A549 (cell line): ENCODE measurements at regions not wholly inside any gene's neighbourhood (a gene's known extent, or its start where the extent isn't known, plus 50 kb on each side); places are given as distances from the start of the nearest gene placed in this dataset.

Experiments
- ATAC-seq, 2 experiments: fragments of 200-7000 bp in 1 of 2; fragments of >200 bp in 1 of 2; cut with Nextera tagmentation in 1 of 2; cut with Tn5 transposase in 1 of 2; 3 replicates each; pipeline versions ENCODE4 v1.8.0 to v1.9.1; 2018 to 2020; ENCODE audit warnings: mild to moderate bottlenecking in 1 of 2, moderate library complexity in 1 of 2
- CTCF ChIA-PET: fragments of 300-600 bp; sonication (Branson Sonifier 250); formaldehyde crosslinking; extraction: SDS; loops from one replicate; lab custom pipeline; 2021; ENCODE audit warnings: antibody characterized with exemption, inconsistent platforms; lab: Yijun Ruan, JAX
- POLR2A ChIA-PET: fragments of 350-600 bp; formaldehyde crosslinking; extraction: SDS; loops from one replicate; lab custom pipeline; 2021; ENCODE audit warnings: antibody characterized with exemption, inconsistent platforms; lab: Yijun Ruan, JAX
- DNase-seq, 2 experiments: peaks; one replicate each; pipeline versions ENCODE4 v3.0.0 to v3.0.0-alpha.2; 2011 to 2016; ENCODE audit warnings: low read depth in 1 of 2, low spot score in 1 of 2
- FAIRE-seq: peaks from 2 replicates; lab custom pipeline; 2011; peaks lifted over from hg19 to GRCh38; lab: Jason Lieb, UNC
- H3K27ac ChIP-seq, 2 experiments: fragments of >200 bp; sonication (Bioruptor Twin); formaldehyde crosslinking; 3 replicates each; pipeline ENCODE4 v1.5.1; 2016 to 2017
- H3K4me1 ChIP-seq: fragments of >200 bp; sonication (Bioruptor Twin); formaldehyde crosslinking; 3 replicates; pipeline ENCODE4 v1.6.1; 2016
- H3K4me2 ChIP-seq: fragments of >200 bp; sonication (Bioruptor Twin); formaldehyde crosslinking; 3 replicates; pipeline ENCODE4 v1.6.1; 2016
- H3K4me3 ChIP-seq: fragments of >200 bp; sonication (Bioruptor Twin); formaldehyde crosslinking; 3 replicates; pipeline ENCODE4 v1.5.1; 2016
- H3K9me3 ChIP-seq: fragments of >200 bp; sonication (Bioruptor Twin); formaldehyde crosslinking; 3 replicates; pipeline ENCODE4 v1.6.1; 2016
- CBX8 ChIP-seq: fragments of 200-600 bp; sonication (generic); IDR thresholded peaks from 2 replicates; pipeline ENCODE4 v1.6.1; 2016
- CEBPB ChIP-seq, 2 experiments: fragments of >200 bp in 1 of 2; sonication (Bioruptor Twin) in 1 of 2; formaldehyde crosslinking in 1 of 2; IDR thresholded peaks; 2 replicates each; pipeline ENCODE4 v1.6.1; 2012 to 2016
- CTCF ChIP-seq: fragments of >200 bp; sonication (Bioruptor Twin); formaldehyde crosslinking; IDR thresholded peaks from 3 replicates; pipeline ENCODE4 v1.5.1; 2016
- EHF ChIP-seq: fragments of 250-450 bp; sonication (Bioruptor Pico); IDR thresholded peaks from 2 replicates; pipeline ENCODE4 v1.5.0; 2020; ENCODE audit warnings: mild to moderate bottlenecking
- EHMT2 ChIP-seq: fragments of 200-600 bp; sonication (generic); IDR thresholded peaks from 2 replicates; pipeline ENCODE4 v1.6.1; 2016; ENCODE audit warnings: antibody characterized with exemption, low read depth, mild to moderate bottlenecking, moderate library complexity
- EP300 ChIP-seq, 2 experiments: fragments of >200 bp; sonication (Bioruptor Twin); formaldehyde crosslinking; IDR thresholded peaks; 2 replicates in 1 of 2; 3 replicates in 1 of 2; pipeline ENCODE4 v1.6.1; 2016 to 2017
- FOXS1 ChIP-seq: fragments of 250-450 bp; sonication (Bioruptor Pico); IDR thresholded peaks from 2 replicates; pipeline ENCODE4 v1.5.0; 2020; ENCODE audit warnings: mild to moderate bottlenecking, moderate library complexity
- GATA3 ChIP-seq: IDR thresholded peaks from 2 replicates; pipeline ENCODE4 v1.6.1; 2012; ENCODE audit warnings: borderline replicate concordance
- HOXA7 ChIP-seq: fragments of 250-450 bp; sonication (Bioruptor Pico); IDR thresholded peaks from 2 replicates; pipeline ENCODE4 v1.5.0; 2020; ENCODE audit warnings: mild to moderate bottlenecking, moderate library complexity
- HOXB13 ChIP-seq: fragments of 250-450 bp; sonication (Bioruptor Pico); IDR thresholded peaks from 2 replicates; pipeline ENCODE4 v1.5.0; 2020; ENCODE audit warnings: low read depth, mild to moderate bottlenecking, moderate library complexity
- JUN ChIP-seq, 2 experiments: fragments of >200 bp; sonication (Bioruptor Twin); formaldehyde crosslinking; IDR thresholded peaks; 2 replicates in 1 of 2; 3 replicates in 1 of 2; pipeline ENCODE4 v1.6.1; 2016 to 2017
- KDM5A ChIP-seq: fragments of 200-600 bp; sonication (generic); IDR thresholded peaks from 2 replicates; pipeline ENCODE4 v1.6.1; 2016; ENCODE audit warnings: antibody characterized with exemption, mild to moderate bottlenecking
- MAFK ChIP-seq: fragments of 450-650 bp; IDR thresholded peaks from 2 replicates; pipeline ENCODE4 v1.6.1; 2014; ENCODE audit not compliant: partially characterized antibody
- MAZ ChIP-seq: fragments of 150-350 bp; IDR thresholded peaks from 2 replicates; pipeline ENCODE4 v1.6.1; 2014; ENCODE audit warnings: antibody characterized with exemption, low read depth, low read length, borderline replicate concordance
- NFE2L2 ChIP-seq: fragments of 150-350 bp; conservative IDR thresholded peaks from 2 replicates; pipeline ENCODE4 v1.6.1; 2014; ENCODE audit warnings: low read length
- PHF8 ChIP-seq: fragments of 200-600 bp; sonication (generic); IDR thresholded peaks from 2 replicates; pipeline ENCODE4 v1.6.1; 2016; ENCODE audit warnings: low read depth, mild to moderate bottlenecking, antibody characterized with exemption, moderate library complexity, borderline replicate concordance
- POLR2AphosphoS2 ChIP-seq: conservative IDR thresholded peaks from 2 replicates; pipeline ENCODE4 v1.6.1; 2012; ENCODE audit warnings: low read length, improper control_type of control experiment, inconsistent platforms
- RARB ChIP-seq: fragments of 250-450 bp; sonication (Bioruptor Pico); IDR thresholded peaks from 2 replicates; pipeline ENCODE4 v1.8.0; 2021; ENCODE audit warnings: mild to moderate bottlenecking, moderate library complexity
- RFX5 ChIP-seq: fragments of 450-650 bp; IDR thresholded peaks from 2 replicates; pipeline ENCODE4 v1.7.1; 2014; ENCODE audit warnings: antibody characterized with exemption, mild to moderate bottlenecking, moderate library complexity
- RNF2 ChIP-seq: fragments of 200-600 bp; sonication (generic); IDR thresholded peaks from 2 replicates; pipeline ENCODE4 v1.6.1; 2016; ENCODE audit warnings: low read depth, mild to moderate bottlenecking, antibody characterized with exemption, moderate library complexity, borderline replicate concordance
- SMC3 ChIP-seq: fragments of >200 bp; sonication (Bioruptor Twin); formaldehyde crosslinking; IDR thresholded peaks from 3 replicates; pipeline ENCODE4 v1.6.1; 2018; ENCODE audit warnings: inconsistent platforms
- TP53 ChIP-seq: fragments of 250-450 bp; sonication (Bioruptor Pico); IDR thresholded peaks from 2 replicates; pipeline ENCODE4 v1.5.0; 2021; ENCODE audit warnings: mild to moderate bottlenecking, moderate library complexity
- ZC3H11A ChIP-seq: fragments of 450-650 bp; IDR thresholded peaks from 2 replicates; pipeline ENCODE4 v1.6.1; 2014; ENCODE audit warnings: antibody characterized with exemption, mild to moderate bottlenecking
- ZFP36 ChIP-seq: fragments of 450-650 bp; IDR thresholded peaks from 2 replicates; pipeline ENCODE4 v1.6.1; 2014; ENCODE audit warnings: borderline replicate concordance; ENCODE audit not compliant: partially characterized antibody
- ZSCAN20 ChIP-seq: fragments of 250-450 bp; sonication (Bioruptor Pico); IDR thresholded peaks from 2 replicates; pipeline ENCODE4 v1.8.0; 2022; ENCODE audit warnings: mild to moderate bottlenecking, moderate library complexity
- WGBS: methylation state at CpG from one replicate; pipeline ENCODE4 v1.1.6; 2017; ENCODE audit errors: missing lambda C conversion rate; 5-methylcytosine and 5-hydroxymethylcytosine counted together
- TF ChIP-seq, protein P1 (sequence below): fragments of >200 bp; sonication (Bioruptor Twin); formaldehyde crosslinking; IDR thresholded peaks from 2 replicates; pipeline ENCODE4 v1.6.1; 2016
- TF ChIP-seq, protein P2 (sequence below): fragments of 250-450 bp; sonication (Bioruptor Pico); IDR thresholded peaks from 2 replicates; pipeline ENCODE4 v1.5.0; 2021; ENCODE audit warnings: mild to moderate bottlenecking, moderate library complexity, borderline replicate concordance
- TF ChIP-seq, protein P3 (sequence below): fragments of 450-650 bp; IDR thresholded peaks from 2 replicates; pipeline ENCODE4 v1.6.1; 2014; ENCODE audit warnings: antibody characterized with exemption
- TF ChIP-seq, protein P4 (sequence below): IDR thresholded peaks from 2 replicates; pipeline ENCODE4 v1.6.1; 2012; ENCODE audit warnings: low read depth, borderline replicate concordance

- CTCF ChIA-PET, result no interaction called here
- POLR2A ChIA-PET, result no interaction called here
- no peak for FAIRE-seq
Observed at GRCh38 chr10:33611423-33611822, 277.0 kb upstream of the NRP1 start.

GRCh38 chr10:33609546-33609945, 275.1 kb upstream of the NRP1 start:
- TF ChIP-seq KDM5A (no peak), ZFP36 (no peak), PHF8 (no peak), CBX8 (no peak), EHMT2 (no peak), MAZ (no peak), SMC3 (no peak), MAFK (no peak), RNF2 (no peak), JUN (IDR thresholded peaks at IDR 0.05) (no peak), TP53 (no peak)
- ATAC-seq (no peak), FAIRE-seq (no peak), DNase-seq (peak in 1 of 2 experiments; percentile 4)
- H3K4me2 ChIP-seq, result 0 out of 3 replicates have a peak overlapping the region, but pooled peaks have one; percentile 14
- ChIA-PET POLR2A (no interaction called here), CTCF (interaction anchor here (0.6 kb wide), 1 partner anchor 30 kb away, joined by 4 read pairs; no protein-coding TSS in a partner anchor)
- no peak overlapping the region for H3K27ac ChIP-seq
- no peak overlapping the region for H3K4me3 ChIP-seq
- peaks cover 6% of the 10 kb centered on the region; the same call in 1 of the 3 replicates for H3K9me3 ChIP-seq
- H3K4me1 ChIP-seq, result no peaks in the 10 kb centered on the region

More at GRCh38 chr10:33611423-33611822, 277.0 kb upstream of the NRP1 start:
- no peak overlapping the region for H3K4me2 ChIP-seq
- TF ChIP-seq ZC3H11A (no peak), MAFK (no peak), HOXA7 (CRISPR knock-in tag) (no peak), ZSCAN20 (CRISPR knock-in tag) (no peak), NFE2L2 (no peak), GATA3 (no peak), POLR2AphosphoS2 (no peak), EHF (CRISPR knock-in tag) (no peak)
- TF ChIP-seq, protein P1, sequence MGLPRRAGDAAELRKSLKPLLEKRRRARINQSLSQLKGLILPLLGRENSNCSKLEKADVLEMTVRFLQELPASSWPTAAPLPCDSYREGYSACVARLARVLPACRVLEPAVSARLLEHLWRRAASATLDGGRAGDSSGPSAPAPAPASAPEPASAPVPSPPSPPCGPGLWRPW, result no peak
- TF ChIP-seq, protein P2, sequence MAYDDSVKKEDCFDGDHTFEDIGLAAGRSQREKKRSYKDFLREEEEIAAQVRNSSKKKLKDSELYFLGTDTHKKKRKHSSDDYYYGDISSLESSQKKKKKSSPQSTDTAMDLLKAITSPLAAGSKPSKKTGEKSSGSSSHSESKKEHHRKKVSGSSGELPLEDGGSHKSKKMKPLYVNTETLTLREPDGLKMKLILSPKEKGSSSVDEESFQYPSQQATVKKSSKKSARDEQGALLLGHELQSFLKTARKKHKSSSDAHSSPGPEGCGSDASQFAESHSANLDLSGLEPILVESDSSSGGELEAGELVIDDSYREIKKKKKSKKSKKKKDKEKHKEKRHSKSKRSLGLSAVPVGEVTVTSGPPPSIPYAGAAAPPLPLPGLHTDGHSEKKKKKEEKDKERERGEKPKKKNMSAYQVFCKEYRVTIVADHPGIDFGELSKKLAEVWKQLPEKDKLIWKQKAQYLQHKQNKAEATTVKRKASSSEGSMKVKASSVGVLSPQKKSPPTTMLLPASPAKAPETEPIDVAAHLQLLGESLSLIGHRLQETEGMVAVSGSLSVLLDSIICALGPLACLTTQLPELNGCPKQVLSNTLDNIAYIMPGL, result no peak
- ATAC-seq (no peak), DNase-seq (no peak)
- no peaks in the 10 kb centered on the region for H3K4me1 ChIP-seq
- H3K9me3 ChIP-seq, result peaks cover 6% of the 10 kb centered on the region; the same call in 1 of the 3 replicates
- 65% methylated on average over 1 of the region's 1 CpG for WGBS
- no peak overlapping the region for H3K27ac ChIP-seq
- H3K4me3 ChIP-seq, result no peak overlapping the region

- no peak overlapping the region for H3K4me3 ChIP-seq
- FAIRE-seq (peak; percentile 81), ATAC-seq (no peak), DNase-seq (no peak)
- POLR2A ChIA-PET, result no interaction called here
- no peak overlapping the region for H3K27ac ChIP-seq
- peaks cover 11% of the 10 kb centered on the region; the same call in 2 of the 3 replicates for H3K9me3 ChIP-seq
- no peaks in the 10 kb centered on the region for H3K4me1 ChIP-seq
- TF ChIP-seq MAZ (no peak), RARB (CRISPR knock-in tag) (no peak), CEBPB (IDR thresholded peaks at IDR 0.05) (no peak), HOXB13 (CRISPR knock-in tag) (no peak), RFX5 (no peak), TP53 (no peak), MAFK (no peak), CTCF (no peak), POLR2AphosphoS2 (no peak), HOXA7 (CRISPR knock-in tag) (no peak), EP300 (IDR thresholded peaks at IDR 0.05) (no peak), FOXS1 (CRISPR knock-in tag) (no peak)
- TF ChIP-seq, protein P3, sequence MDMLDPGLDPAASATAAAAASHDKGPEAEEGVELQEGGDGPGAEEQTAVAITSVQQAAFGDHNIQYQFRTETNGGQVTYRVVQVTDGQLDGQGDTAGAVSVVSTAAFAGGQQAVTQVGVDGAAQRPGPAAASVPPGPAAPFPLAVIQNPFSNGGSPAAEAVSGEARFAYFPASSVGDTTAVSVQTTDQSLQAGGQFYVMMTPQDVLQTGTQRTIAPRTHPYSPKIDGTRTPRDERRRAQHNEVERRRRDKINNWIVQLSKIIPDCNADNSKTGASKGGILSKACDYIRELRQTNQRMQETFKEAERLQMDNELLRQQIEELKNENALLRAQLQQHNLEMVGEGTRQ, result no peak
- TF ChIP-seq, protein P4, sequence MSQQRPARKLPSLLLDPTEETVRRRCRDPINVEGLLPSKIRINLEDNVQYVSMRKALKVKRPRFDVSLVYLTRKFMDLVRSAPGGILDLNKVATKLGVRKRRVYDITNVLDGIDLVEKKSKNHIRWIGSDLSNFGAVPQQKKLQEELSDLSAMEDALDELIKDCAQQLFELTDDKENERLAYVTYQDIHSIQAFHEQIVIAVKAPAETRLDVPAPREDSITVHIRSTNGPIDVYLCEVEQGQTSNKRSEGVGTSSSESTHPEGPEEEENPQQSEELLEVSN, result no peak
- CTCF ChIA-PET, result no interaction called here
- H3K4me2 ChIP-seq, result no peak overlapping the region
- WGBS, result 53% methylated on average over 1 of the region's 1 CpG
Observed at GRCh38 chr10:33602278-33602677, 267.8 kb upstream of the NRP1 start.
